Endothelial cell of umbilical vein (primary cell): ENCODE measurements at regions not wholly inside any gene's neighbourhood (a gene's known extent, or its start where the extent isn't known, plus 50 kb on each side); places are given as distances from the start of the nearest gene placed in this dataset.

Experiments used
- BruUV-seq: library from RNA; stranded (reverse); fragments of 400-500 nt; replicated peaks from 2 replicates; lab custom pipeline; 2021; lab: Mats Ljungman, UMichigan
- CTCF ChIA-PET: fragments of 300-600, 350-600 bp; sonication (Branson Sonifier 250); formaldehyde crosslinking; loops from one replicate; lab custom pipeline; 2021; ENCODE audit warnings: antibody characterized with exemption, inconsistent platforms; lab: Charles Lee
- POLR2A ChIA-PET: fragments of 300-600, 350-600 bp; sonication (Branson Sonifier 250); formaldehyde crosslinking; loops from one replicate; lab custom pipeline; 2021; ENCODE audit warnings: antibody characterized with exemption, inconsistent platforms; lab: Charles Lee
- DNase-seq: peaks from one replicate; pipeline ENCODE4 v3.0.0-alpha.2; 2011; ENCODE audit warnings: low read depth, low spot score
- FAIRE-seq: peaks from 2 replicates; lab custom pipeline; 2011; peaks lifted over from hg19 to GRCh38; lab: Jason Lieb, UNC
- H2AFZ ChIP-seq: 2 replicates; pipeline ENCODE4 v1.6.0; 2012; ENCODE audit warnings: low read depth, low read length, control low read depth, inconsistent platforms
- H3K27ac ChIP-seq: 2 replicates; pipeline ENCODE4 v1.5.1; 2011; ENCODE audit warnings: low read depth, mild to moderate bottlenecking, control low read depth, low read length, moderate library complexity; ENCODE audit not compliant: insufficient read depth
- H3K27me3 ChIP-seq, 2 experiments: 2 replicates each; pipeline versions ENCODE4 v1.6.0 to v1.6.1; 2011; ENCODE audit warnings: low read length in 2 of 2, mixed read lengths in 1 of 2; ENCODE audit not compliant: control insufficient read depth in 2 of 2, insufficient read depth in 2 of 2
- H3K36me3 ChIP-seq, 2 experiments: 2 replicates in 1 of 2; 3 replicates in 1 of 2; pipeline ENCODE4 v1.5.1; 2011; ENCODE audit warnings: low read length in 2 of 2, mild to moderate bottlenecking in 1 of 2, moderate library complexity in 1 of 2; ENCODE audit not compliant: control insufficient read depth in 2 of 2, insufficient read depth in 2 of 2; ENCODE audit errors: extremely low read depth in 1 of 2
- H3K4me1 ChIP-seq: 3 replicates; pipeline ENCODE4 v1.5.1; 2011; ENCODE audit warnings: mild to moderate bottlenecking, low read length; ENCODE audit not compliant: control insufficient read depth, insufficient read depth; ENCODE audit errors: extremely low read depth
- H3K4me2 ChIP-seq: 2 replicates; pipeline ENCODE4 v1.6.1; 2011; ENCODE audit warnings: low read length, control low read depth, mixed read lengths; ENCODE audit not compliant: insufficient read depth
- H3K4me3 ChIP-seq, 3 experiments: fragments of 200-600 bp in 1 of 3; sonication (generic), shearing (Covaris generic) in 1 of 3; replicated peaks in 1 of 3; 2 replicates each; pipeline ENCODE4 v1.5.1; 2011 to 2016; ENCODE audit warnings: control low read depth in 3 of 3, low read length in 3 of 3, mild to moderate bottlenecking in 2 of 3, inconsistent platforms in 1 of 3, low read depth in 1 of 3, moderate library complexity in 1 of 3; ENCODE audit not compliant: insufficient read depth in 1 of 3
- H3K79me2 ChIP-seq: 2 replicates; pipeline ENCODE4 v1.6.0; 2012; ENCODE audit warnings: low read length, inconsistent platforms; ENCODE audit not compliant: control insufficient read depth, insufficient read depth
- H3K9ac ChIP-seq: replicated peaks from 2 replicates; pipeline ENCODE3; 2011; ENCODE audit warnings: low read length, control low read depth; ENCODE audit not compliant: insufficient read depth; ENCODE audit errors: extremely low read depth
- H3K9me1 ChIP-seq: replicated peaks from 3 replicates; pipeline ENCODE4 v1.6.0; 2011; ENCODE audit warnings: mild to moderate bottlenecking, low read length; ENCODE audit not compliant: control insufficient read depth, insufficient read depth; ENCODE audit errors: extremely low read depth
- H3K9me3 ChIP-seq: replicated peaks from 2 replicates; pipeline ENCODE4 v1.5.1; 2012; ENCODE audit warnings: low read length, inconsistent platforms; ENCODE audit not compliant: control insufficient read depth, insufficient read depth
- H4K20me1 ChIP-seq: replicated peaks from 2 replicates; pipeline ENCODE3; 2011; ENCODE audit warnings: mild to moderate bottlenecking, low read length; ENCODE audit not compliant: control insufficient read depth, insufficient read depth; ENCODE audit errors: extremely low read depth
- CTCF ChIP-seq, 2 donors: IDR thresholded peaks; 1 replicate in 1 of 2; 2 replicates in 1 of 2; pipeline ENCODE4 v1.5.1; 2011; ENCODE audit warnings: low read length in 2 of 2, mild to moderate bottlenecking in 2 of 2, moderate library complexity in 2 of 2, control low read depth in 1 of 2, inconsistent platforms in 1 of 2, low read depth in 1 of 2; ENCODE audit not compliant: insufficient read depth in 1 of 2; ENCODE audit errors: extremely low read depth in 1 of 2
- EZH2 ChIP-seq: IDR thresholded peaks from 2 replicates; pipeline ENCODE4 v1.6.1; 2012; ENCODE audit warnings: borderline replicate concordance, low read depth, mild to moderate bottlenecking, moderate library complexity, low read length, inconsistent platforms; ENCODE audit not compliant: severe bottlenecking
- FOS ChIP-seq: IDR thresholded peaks from 2 replicates; pipeline ENCODE4 v1.6.1; 2011; ENCODE audit warnings: mild to moderate bottlenecking, low read length, moderate library complexity, borderline replicate concordance; ENCODE audit not compliant: insufficient read depth
- GATA2 ChIP-seq: IDR thresholded peaks from 2 replicates; pipeline ENCODE4 v1.7.0; 2011; ENCODE audit warnings: low read depth, mild to moderate bottlenecking, moderate library complexity, mixed read lengths, low read length; ENCODE audit not compliant: insufficient read length, insufficient read depth
- JUN ChIP-seq: IDR thresholded peaks from 2 replicates; pipeline ENCODE4 v1.6.1; 2011; ENCODE audit warnings: borderline replicate concordance, low read depth; ENCODE audit not compliant: insufficient read length, insufficient read depth
- MAX ChIP-seq: IDR thresholded peaks from 2 replicates; pipeline ENCODE4 v1.6.1; 2011; ENCODE audit not compliant: insufficient read depth, insufficient read length
- MYC ChIP-seq: IDR thresholded peaks from one replicate; pipeline ENCODE4 v1.6.1; 2011; ENCODE audit warnings: mild to moderate bottlenecking, low read depth, low read length
- POLR2A ChIP-seq: IDR thresholded peaks from 2 replicates; pipeline ENCODE4 v1.6.1; 2012; ENCODE audit warnings: low read depth, mild to moderate bottlenecking, control low read depth, low read length
- POLR2AphosphoS5 ChIP-seq: IDR thresholded peaks from 2 replicates; pipeline ENCODE4 v1.6.1; 2012; ENCODE audit warnings: low read depth, mild to moderate bottlenecking, control low read depth, low read length, moderate library complexity; ENCODE audit not compliant: insufficient read depth
- dilution Hi-C: fragments of 300-500 bp; cut with MboI; formaldehyde crosslinking; loops from one replicate; pipeline ENCODE4 v1.15.0; 2019; ENCODE audit warnings: low sequenced_read_pairs; ENCODE audit not compliant: extremely low pct_ligation_motif_present
- intact Hi-C: fragments of 100-400 bp; cut with micrococcal nuclease; formaldehyde crosslinking; loops from one replicate; pipeline ENCODE4 v1.10.0; 2022

DNA sequence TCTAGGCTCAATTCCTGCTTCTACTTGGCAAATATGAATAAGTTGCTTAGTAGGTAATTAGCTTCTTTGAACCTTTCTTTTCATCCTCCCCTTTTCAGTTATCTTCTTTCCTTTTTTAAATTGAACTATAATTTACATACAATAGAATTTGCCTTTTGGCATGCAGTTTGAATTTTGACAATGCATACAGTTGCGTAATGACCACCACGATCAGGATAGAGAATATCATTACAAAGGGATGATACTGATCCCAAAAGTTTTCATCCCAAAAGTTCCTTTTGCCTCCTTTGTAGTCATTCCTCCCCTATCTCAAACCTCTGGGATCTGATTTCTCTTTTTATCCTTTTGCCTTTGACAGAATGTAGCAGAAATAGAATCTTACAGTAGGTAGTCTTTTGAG is 164.4 kb downstream of the NOC3L start:
- no peak overlapping the region for H3K4me3 ChIP-seq
- POLR2A ChIA-PET, result no interaction called here
- CTCF ChIA-PET, result no interaction called here
- no peaks in the 10 kb centered on the region for H3K79me2 ChIP-seq
- dilution Hi-C loops (no loop called here), intact Hi-C loops (no loop called here)
- H3K27ac ChIP-seq, result no peak overlapping the region
- no peaks in the 10 kb centered on the region for H3K9me3 ChIP-seq
- no peaks in the 10 kb centered on the region for H3K9me1 ChIP-seq
- H3K4me2 ChIP-seq, result no peak overlapping the region
- no peaks in the 10 kb centered on the region for H3K4me1 ChIP-seq
- H3K36me3 ChIP-seq, result no peaks in the 10 kb centered on the region
- H3K9ac ChIP-seq, result no peak overlapping the region
- no peaks in the 10 kb centered on the region for H4K20me1 ChIP-seq
- H2AFZ ChIP-seq, result no peak overlapping the region
- DNase-seq (no peak), FAIRE-seq (no peak)
- peaks cover 0 to 2% of the 10 kb centered on the region in 2 experiments for H3K27me3 ChIP-seq
- no TSS peak for BruUV-seq
- no peak for TF ChIP-seq POLR2A
- TF ChIP-seq JUN, result no peak
- no peak for TF ChIP-seq CTCF (IDR thresholded peaks at IDR 0.05; ENCODE audit: extremely low read depth in 1 of 2, insufficient read depth in 1 of 2, low read depth in 1 of 2, low read length in 2 of 2)
- no peak for TF ChIP-seq POLR2AphosphoS5
- TF ChIP-seq MAX, result no peak
- no peak for TF ChIP-seq FOS

- no peak overlapping the region for H3K4me3 ChIP-seq
- H3K4me2 ChIP-seq, result no peak overlapping the region
- no peaks in the 10 kb centered on the region for H3K4me1 ChIP-seq
- intact Hi-C loops, result no loop called here
- no peaks in the 10 kb centered on the region for H3K9me3 ChIP-seq
- no peak overlapping the region for H3K27ac ChIP-seq
- no peak for DNase-seq
- H3K9me1 ChIP-seq, result no peaks in the 10 kb centered on the region
- no peaks in the 10 kb centered on the region for H3K27me3 ChIP-seq
- TF ChIP-seq MAX, result no peak
- no peak for TF ChIP-seq MYC
- no peak for TF ChIP-seq POLR2A
- no peak for TF ChIP-seq GATA2
- no peak for TF ChIP-seq EZH2
- H2AFZ ChIP-seq, result no peak overlapping the region
- BruUV-seq, result no TSS peak
- no peaks in the 10 kb centered on the region for H3K36me3 ChIP-seq
- H3K9ac ChIP-seq, result no peak overlapping the region
- no peaks in the 10 kb centered on the region for H3K79me2 ChIP-seq
- no peaks in the 10 kb centered on the region for H4K20me1 ChIP-seq
- dilution Hi-C loops, result no loop called here
- no peak for FAIRE-seq
- CTCF ChIA-PET, result no interaction called here
- POLR2A ChIA-PET, result no interaction called here
These were observed 163.2 kb downstream of the NOC3L start for GRCh38 chr10:94199565-94199964.
